Endothelial cell of umbilical vein (primary cell): ENCODE measurements at regions not wholly inside any gene's neighbourhood (a gene's known extent, or its start where the extent isn't known, plus 50 kb on each side); places are given as distances from the start of the nearest gene placed in this dataset.

Experiments
- BruUV-seq: library from RNA; stranded (reverse); fragments of 400-500 nt; replicated peaks from 2 replicates; lab custom pipeline; 2021; lab: Mats Ljungman, UMichigan
- CTCF ChIA-PET: fragments of 300-600, 350-600 bp; sonication (Branson Sonifier 250); formaldehyde crosslinking; loops from one replicate; lab custom pipeline; 2021; ENCODE audit warnings: antibody characterized with exemption, inconsistent platforms; lab: Charles Lee
- POLR2A ChIA-PET: fragments of 300-600, 350-600 bp; sonication (Branson Sonifier 250); formaldehyde crosslinking; loops from one replicate; lab custom pipeline; 2021; ENCODE audit warnings: antibody characterized with exemption, inconsistent platforms; lab: Charles Lee
- DNase-seq: peaks from one replicate; pipeline ENCODE4 v3.0.0-alpha.2; 2011; ENCODE audit warnings: low read depth, low spot score
- FAIRE-seq: peaks from 2 replicates; lab custom pipeline; 2011; peaks lifted over from hg19 to GRCh38; lab: Jason Lieb, UNC
- H2AFZ ChIP-seq: 2 replicates; pipeline ENCODE4 v1.6.0; 2012; ENCODE audit warnings: low read depth, low read length, control low read depth, inconsistent platforms
- H3K27ac ChIP-seq: 2 replicates; pipeline ENCODE4 v1.5.1; 2011; ENCODE audit warnings: low read depth, mild to moderate bottlenecking, control low read depth, low read length, moderate library complexity; ENCODE audit not compliant: insufficient read depth
- H3K27me3 ChIP-seq, 2 experiments: 2 replicates each; pipeline versions ENCODE4 v1.6.0 to v1.6.1; 2011; ENCODE audit warnings: low read length in 2 of 2, mixed read lengths in 1 of 2; ENCODE audit not compliant: control insufficient read depth in 2 of 2, insufficient read depth in 2 of 2
- H3K36me3 ChIP-seq, 2 experiments: 2 replicates in 1 of 2; 3 replicates in 1 of 2; pipeline ENCODE4 v1.5.1; 2011; ENCODE audit warnings: low read length in 2 of 2, mild to moderate bottlenecking in 1 of 2, moderate library complexity in 1 of 2; ENCODE audit not compliant: control insufficient read depth in 2 of 2, insufficient read depth in 2 of 2; ENCODE audit errors: extremely low read depth in 1 of 2
- H3K4me1 ChIP-seq: 3 replicates; pipeline ENCODE4 v1.5.1; 2011; ENCODE audit warnings: mild to moderate bottlenecking, low read length; ENCODE audit not compliant: control insufficient read depth, insufficient read depth; ENCODE audit errors: extremely low read depth
- H3K4me2 ChIP-seq: 2 replicates; pipeline ENCODE4 v1.6.1; 2011; ENCODE audit warnings: low read length, control low read depth, mixed read lengths; ENCODE audit not compliant: insufficient read depth
- H3K4me3 ChIP-seq, 3 experiments: fragments of 200-600 bp in 1 of 3; sonication (generic), shearing (Covaris generic) in 1 of 3; replicated peaks in 1 of 3; 2 replicates each; pipeline ENCODE4 v1.5.1; 2011 to 2016; ENCODE audit warnings: control low read depth in 3 of 3, low read length in 3 of 3, mild to moderate bottlenecking in 2 of 3, inconsistent platforms in 1 of 3, low read depth in 1 of 3, moderate library complexity in 1 of 3; ENCODE audit not compliant: insufficient read depth in 1 of 3
- H3K79me2 ChIP-seq: 2 replicates; pipeline ENCODE4 v1.6.0; 2012; ENCODE audit warnings: low read length, inconsistent platforms; ENCODE audit not compliant: control insufficient read depth, insufficient read depth
- H3K9ac ChIP-seq: replicated peaks from 2 replicates; pipeline ENCODE3; 2011; ENCODE audit warnings: low read length, control low read depth; ENCODE audit not compliant: insufficient read depth; ENCODE audit errors: extremely low read depth
- H3K9me1 ChIP-seq: replicated peaks from 3 replicates; pipeline ENCODE4 v1.6.0; 2011; ENCODE audit warnings: mild to moderate bottlenecking, low read length; ENCODE audit not compliant: control insufficient read depth, insufficient read depth; ENCODE audit errors: extremely low read depth
- H3K9me3 ChIP-seq: replicated peaks from 2 replicates; pipeline ENCODE4 v1.5.1; 2012; ENCODE audit warnings: low read length, inconsistent platforms; ENCODE audit not compliant: control insufficient read depth, insufficient read depth
- H4K20me1 ChIP-seq: replicated peaks from 2 replicates; pipeline ENCODE3; 2011; ENCODE audit warnings: mild to moderate bottlenecking, low read length; ENCODE audit not compliant: control insufficient read depth, insufficient read depth; ENCODE audit errors: extremely low read depth
- EZH2 ChIP-seq: IDR thresholded peaks from 2 replicates; pipeline ENCODE4 v1.6.1; 2012; ENCODE audit warnings: borderline replicate concordance, low read depth, mild to moderate bottlenecking, moderate library complexity, low read length, inconsistent platforms; ENCODE audit not compliant: severe bottlenecking
- MAX ChIP-seq: IDR thresholded peaks from 2 replicates; pipeline ENCODE4 v1.6.1; 2011; ENCODE audit not compliant: insufficient read depth, insufficient read length
- POLR2AphosphoS5 ChIP-seq: IDR thresholded peaks from 2 replicates; pipeline ENCODE4 v1.6.1; 2012; ENCODE audit warnings: low read depth, mild to moderate bottlenecking, control low read depth, low read length, moderate library complexity; ENCODE audit not compliant: insufficient read depth
- dilution Hi-C: fragments of 300-500 bp; cut with MboI; formaldehyde crosslinking; loops from one replicate; pipeline ENCODE4 v1.15.0; 2019; ENCODE audit warnings: low sequenced_read_pairs; ENCODE audit not compliant: extremely low pct_ligation_motif_present
- intact Hi-C: fragments of 100-400 bp; cut with micrococcal nuclease; formaldehyde crosslinking; loops from one replicate; pipeline ENCODE4 v1.10.0; 2022

GRCh38 chr10:130775311-130775710 is 536.2 kb downstream of the TCERG1L start:
- TF ChIP-seq MAX, result no peak
- TF ChIP-seq POLR2AphosphoS5, result no peak
- no peaks in the 10 kb centered on the region for H3K79me2 ChIP-seq
- H3K9me3 ChIP-seq, result peaks cover 4% of the 10 kb centered on the region
- no peaks in the 10 kb centered on the region for H3K4me1 ChIP-seq
- H3K9ac ChIP-seq, result no peak overlapping the region
- no peak overlapping the region for H3K4me2 ChIP-seq
- no peak overlapping the region for H3K27ac ChIP-seq
- H2AFZ ChIP-seq, result no peak overlapping the region
- no peak overlapping the region for H3K4me3 ChIP-seq
- POLR2A ChIA-PET, result no interaction called here
- DNase-seq (no peak), FAIRE-seq (no peak)
- CTCF ChIA-PET, result no interaction called here
- H3K27me3 ChIP-seq, result no peaks in the 10 kb centered on the region
- no peaks in the 10 kb centered on the region for H3K36me3 ChIP-seq
- dilution Hi-C loops, result no loop called here
- BruUV-seq, result no TSS peak
- no peaks in the 10 kb centered on the region for H4K20me1 ChIP-seq
- intact Hi-C loops, result no loop called here
- no peaks in the 10 kb centered on the region for H3K9me1 ChIP-seq

GRCh38 chr10:130776724-130777123 is 534.8 kb downstream of the TCERG1L start:
- Histone ChIP-seq H3K27me3 (no peaks in the 10 kb centered on the region), H3K9ac (no peak overlapping the region), H3K9me3 (peaks cover 6% of the 10 kb centered on the region), H3K4me2 (no peak overlapping the region), H3K79me2 (no peaks in the 10 kb centered on the region), H3K9me1 (no peaks in the 10 kb centered on the region), H2AFZ (no peak overlapping the region), H3K4me3 (no peak overlapping the region), H3K4me1 (no peaks in the 10 kb centered on the region), H4K20me1 (no peaks in the 10 kb centered on the region), H3K36me3 (no peaks in the 10 kb centered on the region), H3K27ac (no peak overlapping the region)
- TF ChIP-seq EZH2 (no peak), MAX (no peak)
- BruUV-seq, result no TSS peak
- no peak for FAIRE-seq
- CTCF ChIA-PET, result no interaction called here
- POLR2A ChIA-PET, result no interaction called here
- DNase-seq, result no peak
- intact Hi-C loops, result no loop called here
- dilution Hi-C loops, result no loop called here
